ENCODE measurements at regions not wholly inside any gene's neighbourhood (a gene's known extent, or its start where the extent isn't known, plus 50 kb on each side); places are given as distances from the start of the nearest gene placed in this dataset.

DNA sequence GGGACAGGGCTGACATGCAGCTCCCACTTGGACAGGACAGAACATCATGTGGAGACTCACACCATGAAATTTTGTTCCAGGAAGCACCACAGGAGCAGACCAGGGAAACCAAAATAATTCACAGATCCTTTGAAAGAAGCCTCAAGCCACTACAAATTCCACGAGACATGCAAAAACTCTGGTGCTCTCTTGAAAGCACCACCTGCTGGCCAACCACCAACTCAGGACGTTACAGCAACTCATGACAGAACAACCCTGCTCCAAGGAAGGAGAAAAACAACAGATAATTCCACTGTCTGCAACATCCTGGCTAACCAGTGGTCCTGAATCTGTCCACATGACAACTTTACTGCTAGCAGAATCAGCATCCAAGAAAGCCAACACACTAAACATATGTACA, 516.0 kb downstream of the SPATA31D1 start:
- no peak for DNase-seq

DNA sequence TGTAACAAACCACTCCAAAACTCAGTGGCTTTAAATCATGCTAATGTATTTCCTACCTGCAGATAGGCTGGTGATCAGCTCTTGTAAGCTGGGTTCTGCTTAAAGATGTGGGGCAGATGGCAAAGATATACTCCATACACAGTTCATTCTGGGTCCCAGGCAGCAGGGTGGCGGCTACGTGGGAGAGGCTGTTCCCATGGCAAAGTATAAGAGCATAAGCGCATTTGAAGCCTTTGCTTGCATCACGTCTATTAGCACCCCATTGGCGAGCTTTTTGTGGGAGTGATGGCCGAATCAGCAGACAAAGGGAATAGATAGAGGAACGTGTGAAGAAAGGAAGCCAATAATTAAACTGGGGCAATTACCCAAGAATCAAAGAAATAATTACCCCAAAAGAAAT, 523.1 kb downstream of the SPATA31D1 start:
- no peak for DNase-seq

DNA sequence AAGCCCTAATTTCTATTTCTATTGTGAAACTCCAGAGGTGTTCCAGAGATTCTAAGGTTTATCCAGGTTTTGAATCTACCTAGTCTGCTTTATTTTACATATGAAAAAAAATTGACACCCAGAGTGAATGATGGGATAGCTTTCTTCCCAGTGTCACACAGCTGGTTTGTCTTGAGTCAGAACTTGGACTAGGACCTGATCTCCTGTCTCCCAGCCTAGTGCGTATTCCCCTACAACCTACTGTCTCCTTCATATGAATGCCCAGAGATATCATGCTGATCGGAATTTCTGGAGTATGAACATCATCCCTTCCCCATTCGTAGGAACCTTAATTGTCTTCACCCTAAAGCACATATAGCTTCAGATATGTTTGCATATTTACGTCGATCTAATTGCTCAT, 524.2 kb downstream of the SPATA31D1 start:
- no peak for DNase-seq

DNA sequence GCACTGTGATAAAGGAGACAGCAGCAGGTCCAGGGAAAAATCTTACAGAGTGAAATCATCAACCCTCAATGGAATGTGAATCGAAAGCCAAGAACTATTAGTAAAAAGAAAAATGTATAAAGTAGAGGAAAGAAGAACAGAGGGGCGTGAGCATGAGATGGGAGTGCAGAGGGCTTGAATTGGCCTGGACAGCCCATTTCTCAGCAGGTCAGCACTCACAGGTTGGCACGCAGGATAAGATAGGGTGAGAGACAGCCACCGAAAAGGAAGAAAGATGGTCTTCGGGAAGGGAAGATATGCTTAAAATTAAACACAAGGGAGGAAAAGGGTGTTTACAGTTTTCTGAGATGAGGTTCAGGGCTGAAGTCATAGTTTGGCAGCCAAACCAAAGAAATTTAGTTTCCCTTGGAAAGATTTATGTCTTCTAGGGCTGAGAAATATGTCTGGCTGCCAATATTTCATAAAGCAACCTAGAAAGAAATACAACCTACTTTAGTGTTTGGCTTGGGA, 524.7 kb downstream of the SPATA31D1 start:
- peak; percentile 83 for DNase-seq

DNA sequence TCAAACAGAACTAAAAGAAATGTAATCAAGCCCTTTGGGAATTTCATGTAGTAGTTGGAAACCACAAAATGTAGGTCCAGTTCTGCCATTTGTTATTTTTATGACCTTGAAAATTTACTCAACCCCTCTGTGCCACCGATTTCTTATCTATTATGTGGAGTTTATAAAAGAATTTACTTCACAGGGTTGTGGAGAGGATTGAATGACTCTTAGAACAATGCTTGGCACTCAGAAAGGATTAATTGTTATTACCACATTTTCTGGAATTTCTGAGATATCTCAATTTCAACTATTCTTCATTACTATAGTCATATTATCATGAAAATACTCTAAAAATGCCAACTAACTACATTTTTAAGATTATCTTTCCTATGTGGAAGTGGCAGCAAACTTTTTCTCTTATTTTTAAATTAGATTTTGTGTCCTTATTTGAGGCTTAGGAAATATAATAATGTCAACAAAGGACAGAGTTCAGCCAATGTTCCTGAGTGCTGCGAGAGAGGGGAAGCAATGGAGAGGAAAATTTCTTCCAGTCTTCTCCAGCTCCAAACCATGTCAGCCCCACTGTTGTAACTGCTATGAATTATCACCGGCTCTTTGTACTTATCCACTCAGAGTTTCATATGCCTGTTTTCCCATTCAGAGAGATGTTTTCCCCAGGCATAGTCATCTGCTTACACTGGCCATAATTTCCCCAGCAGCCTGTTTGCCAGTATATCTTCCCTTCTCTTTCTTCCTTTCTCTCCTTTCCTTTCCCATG, 525.6 kb downstream of the SPATA31D1 start:
- DNase-seq: no peak

DNA sequence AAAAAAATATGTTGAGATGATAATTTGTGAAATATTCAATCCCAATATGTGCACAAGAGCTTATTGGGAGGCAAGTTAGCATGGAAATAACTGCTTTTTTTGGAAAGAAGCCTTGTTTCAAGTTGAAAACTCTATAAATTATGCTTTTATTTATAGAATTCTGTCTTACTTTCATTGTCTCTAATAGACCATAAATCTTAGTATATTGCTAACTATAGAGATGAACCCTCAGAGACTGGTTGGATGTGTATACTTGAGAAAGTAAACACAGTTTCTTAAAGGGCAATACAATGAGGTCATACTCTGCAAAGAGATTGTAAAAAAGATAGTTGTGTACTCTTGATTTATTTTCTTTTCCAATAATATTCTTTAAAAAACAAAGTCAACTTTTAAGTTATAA, 530.3 kb downstream of the SPATA31D1 start:
- no peak for DNase-seq

DNA sequence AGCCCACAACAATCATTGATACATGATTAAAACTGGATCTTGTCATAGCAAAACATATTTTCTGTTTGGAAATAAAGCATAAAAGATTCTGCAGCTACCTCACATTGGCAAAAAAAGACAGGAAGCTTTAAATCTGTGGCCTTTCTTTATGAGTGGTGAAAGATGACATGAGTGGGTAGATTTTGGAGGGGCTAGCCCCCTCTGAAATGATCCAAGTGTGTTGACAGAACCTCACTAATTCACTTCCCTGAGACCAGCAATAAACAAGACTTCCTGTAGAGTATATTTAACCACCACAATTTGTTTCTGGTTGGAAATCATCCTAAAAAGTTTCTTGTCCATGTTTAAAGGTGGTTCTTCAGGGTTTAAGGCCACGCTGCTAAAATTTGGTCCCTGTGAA, 530.8 kb downstream of the SPATA31D1 start:
- DNase-seq: no peak

DNA sequence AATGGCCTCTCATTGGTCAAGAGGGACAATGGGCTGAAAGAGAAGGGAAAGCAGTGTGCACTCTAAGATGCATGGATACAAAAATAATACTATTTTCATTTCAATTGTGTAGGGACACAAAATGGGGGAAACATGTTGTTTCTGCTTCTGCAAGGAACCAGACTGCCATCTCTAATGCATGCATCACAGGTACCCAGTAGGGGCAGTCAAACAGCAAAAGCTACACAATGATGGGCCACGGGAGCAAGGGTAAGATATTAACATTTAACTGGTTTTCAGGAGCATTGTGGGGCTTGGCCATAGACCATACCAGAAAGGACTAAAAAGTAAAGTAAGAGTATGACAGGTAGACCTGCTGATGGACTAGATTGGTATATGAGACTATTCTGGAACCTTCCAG, 535.8 kb downstream of the SPATA31D1 start:
- no peak for DNase-seq

DNA sequence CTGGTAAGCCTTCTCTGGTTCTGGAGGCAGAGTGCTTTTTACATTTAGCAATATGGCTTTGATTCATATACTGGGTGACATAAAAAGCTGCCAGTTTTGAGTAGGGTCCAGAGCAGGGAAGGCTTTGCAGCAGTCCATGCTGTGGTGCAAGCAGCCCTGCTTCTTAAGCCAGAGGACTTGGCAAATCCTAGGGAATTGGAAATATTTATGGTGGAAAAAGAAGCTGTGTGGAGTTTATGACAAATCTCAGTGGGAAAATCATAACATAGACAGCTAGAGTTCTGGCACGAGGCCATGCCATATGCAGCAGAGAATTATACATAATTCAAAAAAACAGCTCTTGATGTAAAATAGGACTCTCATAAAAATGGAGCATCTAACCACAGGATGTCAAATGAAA, 536.4 kb downstream of the RASEF start:
- no peak for DNase-seq

DNA sequence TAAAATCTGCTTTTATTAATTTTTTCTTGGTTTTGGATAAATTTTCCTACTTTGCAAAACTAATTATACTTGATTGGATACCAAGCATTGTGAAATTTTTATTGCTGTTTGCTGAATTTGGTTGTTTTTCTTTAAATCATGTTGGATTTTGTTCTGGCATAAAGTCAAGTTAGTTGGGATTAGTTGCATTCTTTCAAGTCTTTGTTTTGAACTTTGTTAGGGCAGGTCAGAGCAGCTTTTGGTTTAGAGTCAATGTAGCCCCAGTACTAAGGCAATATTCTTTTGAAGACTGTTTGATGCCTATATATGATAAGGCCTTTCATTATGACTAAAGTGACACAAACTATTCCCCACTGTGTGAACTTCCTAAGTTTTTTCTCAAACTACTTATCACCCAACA, 531.1 kb downstream of the RASEF start:
- DNase-seq: no peak

DNA sequence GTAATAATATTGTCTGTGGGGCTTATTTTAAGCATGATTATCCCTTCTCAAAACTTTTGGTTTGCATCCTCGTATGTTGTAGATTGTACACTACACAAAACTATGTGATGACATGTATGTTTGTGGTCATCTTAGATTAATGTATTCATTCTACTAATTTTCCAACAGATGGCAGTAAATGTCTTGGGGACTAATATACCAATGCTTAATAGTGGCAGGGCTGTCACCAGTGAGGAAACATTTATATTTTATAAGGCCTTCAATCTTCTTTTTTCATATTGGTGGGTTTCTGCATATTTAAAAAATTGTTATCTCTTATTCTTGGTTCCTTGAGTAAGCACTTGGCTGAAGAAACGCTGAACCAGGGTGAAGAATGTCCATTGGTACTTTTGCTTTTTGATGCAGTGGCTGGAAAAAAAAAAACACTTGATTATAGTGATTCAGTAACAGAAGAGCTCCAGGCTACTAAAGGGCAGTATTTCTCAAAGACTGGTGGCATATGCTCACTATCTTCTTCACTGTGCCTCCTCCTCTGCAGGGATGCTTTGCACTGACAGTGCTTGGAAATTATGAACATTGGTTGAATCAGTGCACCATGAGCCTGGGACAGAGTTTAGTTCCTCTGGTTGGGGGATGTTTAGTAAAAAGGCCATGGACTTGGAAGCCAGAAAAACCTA, 530.3 kb downstream of the RASEF start:
- no peak for DNase-seq

DNA sequence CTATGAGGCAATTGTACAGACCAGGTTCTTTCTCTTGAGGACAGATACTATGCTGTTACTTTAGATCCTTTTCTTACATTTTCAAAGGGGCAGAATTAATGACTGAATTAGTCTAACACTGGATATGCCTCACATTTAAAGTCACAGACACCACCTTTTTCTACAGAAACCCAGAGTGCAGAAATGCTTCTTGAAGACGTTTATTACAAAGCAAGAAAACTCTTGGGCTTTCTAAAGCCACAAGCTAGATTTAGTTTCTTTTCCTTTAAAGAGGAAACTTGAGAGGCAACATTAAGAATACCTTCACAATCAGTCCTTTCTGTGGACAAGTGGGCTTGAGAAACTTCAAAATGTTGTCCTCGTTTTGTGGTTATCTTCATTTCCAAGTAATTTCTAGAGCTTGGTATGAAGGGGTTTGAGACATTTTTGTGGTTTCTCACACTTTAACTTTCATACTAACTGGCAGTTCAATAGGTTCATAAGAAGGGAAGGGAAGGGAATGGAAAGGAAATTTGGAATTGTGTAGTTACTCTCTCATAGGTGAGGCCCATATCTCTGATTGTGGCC, 527.4 kb downstream of the RASEF start:
- DNase-seq: no peak

DNA sequence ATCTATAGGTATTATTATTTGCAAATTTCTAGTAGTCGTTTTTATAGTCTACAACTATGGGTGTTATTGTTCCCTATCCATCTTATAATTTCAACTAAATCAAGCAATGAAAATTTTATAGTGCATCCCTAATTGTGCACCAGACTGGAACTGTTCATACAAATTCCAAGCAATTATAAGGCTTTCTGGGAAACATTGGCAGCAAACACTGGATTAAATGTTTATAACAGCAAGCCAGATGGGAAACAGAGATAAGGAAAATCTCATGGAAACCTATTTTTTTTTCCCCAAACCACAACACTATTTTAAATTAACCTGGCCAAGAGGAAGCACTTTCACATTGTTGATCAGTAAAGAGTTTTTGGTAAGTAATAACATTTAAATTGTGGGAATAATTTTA, 524.3 kb downstream of the RASEF start:
- DNase-seq: peak; percentile 66

DNA sequence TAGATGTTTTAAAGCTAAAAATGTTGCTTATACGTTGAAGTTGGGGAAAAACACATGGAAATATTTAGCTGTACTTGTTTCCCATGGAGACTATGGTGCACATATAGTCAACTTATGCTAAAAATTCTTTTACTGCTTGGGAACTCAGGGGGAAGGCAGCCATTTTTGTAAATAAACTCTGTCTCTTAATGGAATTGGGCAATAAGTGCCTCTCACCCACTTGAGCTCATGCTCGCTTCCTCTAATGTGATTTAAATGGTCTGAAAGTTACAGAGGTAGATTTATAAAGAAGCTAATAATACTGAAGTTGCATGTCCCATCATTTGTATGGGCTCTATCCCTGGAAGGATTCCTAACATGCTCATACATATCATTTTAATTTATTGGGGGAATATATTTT, 523.8 kb downstream of the RASEF start:
- no peak for DNase-seq

DNA sequence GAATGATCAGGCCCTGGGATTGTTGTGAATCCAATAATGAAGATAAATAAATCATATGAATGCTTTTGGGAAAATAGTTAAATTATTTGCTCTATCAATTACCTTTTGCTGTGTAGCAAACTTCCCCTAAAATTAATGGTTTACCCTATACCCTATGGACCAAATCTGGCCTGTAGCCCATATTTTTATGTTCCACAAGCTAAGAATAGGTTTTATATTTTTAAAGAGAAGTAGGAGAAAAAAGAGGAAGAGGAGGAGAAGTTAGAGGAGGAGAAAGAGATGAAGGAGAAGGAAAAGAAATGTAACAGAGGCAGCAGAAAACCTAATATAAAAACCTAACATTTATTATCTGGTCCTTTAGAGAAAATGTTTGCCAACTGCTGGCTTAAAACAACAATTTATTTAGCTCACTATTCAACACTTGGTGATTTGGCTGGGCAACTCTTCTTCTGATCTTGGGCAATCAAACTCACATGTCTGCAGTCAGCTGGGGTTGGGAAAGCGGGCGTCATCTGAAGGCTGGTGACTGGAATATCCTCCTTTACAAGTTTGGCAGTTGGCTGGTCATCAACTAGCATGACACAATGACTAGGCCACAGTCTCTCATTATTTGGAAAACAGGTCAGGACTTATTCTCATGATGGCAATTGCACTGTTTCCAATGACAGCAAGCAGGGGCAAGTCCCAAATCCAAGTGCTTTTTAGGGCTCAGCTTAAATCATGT, 522.9 kb downstream of the RASEF start:
- DNase-seq: no peak

DNA sequence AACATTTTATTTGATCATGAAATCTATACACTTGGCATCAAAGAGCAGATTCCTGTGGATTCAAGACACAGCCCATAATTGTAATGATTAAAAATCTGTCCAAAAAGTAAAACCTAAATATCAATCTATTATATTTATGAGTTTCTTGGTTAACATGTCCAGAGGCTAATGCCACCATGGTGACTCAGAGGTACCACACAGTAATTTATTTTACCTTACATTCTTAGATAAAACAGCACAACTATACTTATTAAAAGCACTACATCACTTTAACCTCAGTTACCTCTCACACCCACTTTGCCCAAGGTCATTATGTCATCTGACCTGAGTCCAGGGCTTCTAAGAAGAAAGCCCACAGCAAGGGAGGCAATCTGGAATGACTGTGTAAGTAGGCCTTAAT, 519.2 kb downstream of the RASEF start:
- DNase-seq: no peak

DNA sequence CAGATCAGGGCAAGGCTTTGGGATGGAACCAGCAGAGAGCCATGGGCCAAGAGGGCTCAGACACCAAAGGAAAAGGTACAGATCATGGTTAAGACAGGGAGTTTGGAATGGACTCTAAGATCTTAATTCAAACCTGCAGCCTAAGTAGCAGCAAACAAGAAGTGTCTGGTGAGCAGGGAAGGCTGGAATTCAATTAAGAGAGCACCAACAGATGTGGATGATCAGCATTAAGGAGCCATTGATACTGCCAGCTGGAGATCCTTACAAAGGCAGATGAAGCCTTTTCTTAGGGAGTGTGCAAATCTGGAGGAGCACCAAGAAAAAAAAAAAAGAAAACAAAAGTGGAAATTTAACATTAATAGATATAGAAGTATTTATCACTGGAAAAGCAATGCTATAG, 516.8 kb downstream of the RASEF start:
- DNase-seq: no peak

DNA sequence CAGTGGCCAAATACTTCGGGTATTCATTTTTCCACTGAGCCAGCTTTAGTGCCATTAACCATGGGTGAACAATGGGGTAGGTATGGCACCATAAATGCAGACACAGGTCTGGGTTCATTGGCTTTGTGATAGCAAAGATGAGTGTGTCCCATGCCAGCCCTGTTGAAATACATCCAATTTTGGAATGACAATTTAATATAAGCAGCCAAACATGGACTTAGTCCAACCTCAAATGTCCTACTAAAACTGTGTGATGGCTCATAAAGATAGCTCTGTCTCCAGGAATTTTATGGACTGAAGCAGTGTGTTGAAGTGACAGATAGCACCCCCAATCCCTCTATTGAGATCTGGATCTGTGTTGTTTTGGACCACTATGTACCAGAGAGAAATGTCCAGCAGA, 514.9 kb downstream of the RASEF start:
- no peak for DNase-seq

DNA sequence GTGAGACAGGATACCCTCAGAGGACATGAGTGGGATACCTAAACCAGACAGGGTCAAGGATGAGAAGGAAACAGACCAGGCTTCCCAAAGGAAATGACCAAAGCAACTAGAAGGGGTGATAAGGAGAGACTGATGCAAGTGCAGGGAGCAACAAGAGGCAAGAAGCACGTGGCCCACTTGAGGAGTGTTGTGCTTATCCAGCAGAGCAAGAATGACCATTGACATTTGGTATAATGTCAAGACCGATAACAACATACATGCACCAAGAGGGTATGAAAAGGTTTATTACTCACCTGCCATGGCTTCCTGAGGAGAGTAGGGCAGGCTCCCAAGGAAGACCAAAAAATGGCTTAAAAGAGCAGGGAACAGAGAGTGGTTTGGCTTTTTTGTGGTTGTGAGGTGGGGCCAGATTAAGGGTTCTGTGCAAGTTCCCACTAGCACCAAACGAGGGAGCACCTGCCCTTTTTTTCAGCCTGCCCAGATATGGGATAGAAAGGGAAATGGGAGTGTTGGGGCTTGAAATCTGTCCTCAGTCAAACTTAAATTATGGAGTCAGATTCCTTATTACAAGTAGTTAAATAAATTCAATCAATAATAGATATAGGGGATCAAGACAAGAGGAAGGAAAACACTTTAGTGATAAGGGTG, 513.6 kb downstream of the RASEF start:
- DNase-seq: no peak

DNA sequence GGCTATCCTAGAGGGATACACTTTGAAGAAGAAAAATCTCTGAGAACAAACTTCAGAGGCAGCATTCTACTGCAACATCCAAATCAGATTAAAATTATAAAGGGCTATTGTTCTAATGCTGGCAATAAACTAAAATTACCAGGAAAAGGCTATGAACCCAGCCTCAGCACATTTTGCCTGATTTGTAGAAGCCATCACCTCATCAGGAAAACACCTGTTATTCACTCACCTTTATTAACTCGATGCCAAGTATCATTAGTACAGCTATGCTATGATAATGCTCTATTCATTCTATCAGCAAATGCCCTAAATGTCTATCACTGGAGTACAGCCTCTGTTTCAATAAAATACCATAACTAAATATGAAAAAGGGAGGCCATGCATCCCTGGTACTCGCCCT, 510.2 kb downstream of the RASEF start:
- no peak for DNase-seq

DNA sequence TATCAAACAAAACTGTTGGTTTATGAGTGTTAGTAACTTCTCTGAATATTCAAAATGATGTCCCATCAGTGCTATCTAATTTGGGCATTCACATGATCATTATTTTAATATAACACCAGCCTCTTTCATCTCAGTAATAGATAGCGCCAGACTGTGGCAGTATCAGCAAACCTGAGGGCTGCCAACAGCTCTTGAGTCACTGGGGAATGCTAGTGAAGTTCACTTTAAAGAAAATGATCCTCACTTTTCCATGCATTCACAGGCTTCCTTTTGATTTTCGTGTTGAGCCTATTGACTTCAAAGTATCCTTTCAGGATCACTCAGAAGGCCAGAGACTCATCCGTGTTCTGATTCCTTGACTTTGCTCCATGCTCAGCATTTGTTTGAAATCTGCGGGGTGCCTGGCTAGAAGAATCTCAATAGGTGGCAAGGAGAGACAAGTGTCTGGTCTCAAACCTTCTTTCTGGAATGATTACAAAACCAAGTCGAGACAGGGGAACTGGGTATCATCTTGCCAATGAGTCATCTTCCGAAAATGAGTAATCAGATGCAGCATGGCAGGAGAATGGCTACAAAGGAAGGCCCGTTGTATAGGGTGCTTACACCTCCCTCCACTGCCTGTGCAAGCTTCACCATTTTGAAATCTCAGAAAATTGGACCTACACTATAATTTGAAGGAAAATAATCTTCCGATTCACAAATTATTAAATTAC, 509.1 kb downstream of the RASEF start:
- no peak for DNase-seq

DNA sequence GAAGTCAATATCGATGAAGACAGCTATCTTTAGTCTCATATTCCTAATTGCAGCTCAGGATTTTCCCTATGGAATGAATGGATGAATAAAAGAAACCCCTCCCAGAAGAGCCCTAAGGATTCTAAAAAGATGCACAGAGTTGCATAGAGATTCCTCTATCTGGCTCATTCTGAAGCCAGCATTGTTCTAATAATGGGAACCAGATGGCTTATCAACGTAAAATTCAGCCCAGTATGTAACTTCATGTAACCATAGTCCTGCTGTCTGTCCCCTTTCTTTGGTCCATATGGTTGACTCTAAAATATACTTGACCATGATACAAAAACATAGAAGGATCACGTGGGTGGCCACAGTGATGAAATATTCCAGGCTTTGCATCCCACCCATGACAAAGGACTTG, 508.6 kb downstream of the RASEF start:
- DNase-seq: no peak

All from tongue (tissue), 1 donor.